ENCODE measurements at regions not wholly inside any gene's neighbourhood (a gene's known extent, or its start where the extent isn't known, plus 50 kb on each side); places are given as distances from the start of the nearest gene placed in this dataset.

- no peak overlapping the region for H3K9ac ChIP-seq (ENCODE audit: insufficient read depth, low read depth, low read length)
- peaks cover 1 to 37% of the 10 kb centered on the region in 2 experiments; a peak in 3 of 5 replicates for H3K27me3 ChIP-seq (ENCODE audit: control insufficient read depth in 1 of 2, insufficient read depth in 2 of 2, low read length in 2 of 2)
- intact Hi-C loops (cut with micrococcal nuclease; ENCODE audit: unreplicated experiment) (no loop called here), in situ Hi-C loops (cut with HindIII; ENCODE audit: extremely low pct_ligation_motif_present, low pct_unique_long_range_greater_than_20kb) (no loop called here)
- CTCF ChIA-PET (ENCODE audit: low intra/inter-chr PET ratio, low total read pairs) = no interaction called here
- FAIRE-seq = no peak
- H2AFZ ChIP-seq (ENCODE audit: low read length) = no peak overlapping the region
- H3K4me2 ChIP-seq (ENCODE audit: low read depth, low read length) = no peak overlapping the region
- POLR2A ChIA-PET = no interaction called here
- no peaks in the 10 kb centered on the region for H3K36me3 ChIP-seq (replicated peaks in 1 of 2; ENCODE audit: control insufficient read depth in 1 of 2, insufficient read depth in 2 of 2, low read length in 2 of 2)
- H3K4me3 ChIP-seq (replicated peaks in 1 of 3; ENCODE audit: insufficient read depth in 1 of 3, low read depth in 2 of 3, low read length in 3 of 3) = no peak overlapping the region
- WGBS (ENCODE audit: low lambda C conversion rate) = 19% methylated on average over 10 of the region's 10 CpGs
- H4K20me1 ChIP-seq (ENCODE audit: insufficient read depth, low read length) = no peaks in the 10 kb centered on the region
- DNase-seq (ENCODE audit: low spot score) = no peak
- no peak overlapping the region for H3K27ac ChIP-seq (ENCODE audit: extremely low read length, insufficient read depth, low read length)
- no peaks in the 10 kb centered on the region for H3K4me1 ChIP-seq (ENCODE audit: insufficient read depth, low read length)
- H3K9me3 ChIP-seq (ENCODE audit: low read length) = no peaks in the 10 kb centered on the region
- ATAC-seq = no peak
- H3K79me2 ChIP-seq (ENCODE audit: insufficient read depth, low read length) = no peaks in the 10 kb centered on the region
- BruUV-seq (replicated peaks) = no TSS peak
- TF ChIP-seq, protein P1, sequence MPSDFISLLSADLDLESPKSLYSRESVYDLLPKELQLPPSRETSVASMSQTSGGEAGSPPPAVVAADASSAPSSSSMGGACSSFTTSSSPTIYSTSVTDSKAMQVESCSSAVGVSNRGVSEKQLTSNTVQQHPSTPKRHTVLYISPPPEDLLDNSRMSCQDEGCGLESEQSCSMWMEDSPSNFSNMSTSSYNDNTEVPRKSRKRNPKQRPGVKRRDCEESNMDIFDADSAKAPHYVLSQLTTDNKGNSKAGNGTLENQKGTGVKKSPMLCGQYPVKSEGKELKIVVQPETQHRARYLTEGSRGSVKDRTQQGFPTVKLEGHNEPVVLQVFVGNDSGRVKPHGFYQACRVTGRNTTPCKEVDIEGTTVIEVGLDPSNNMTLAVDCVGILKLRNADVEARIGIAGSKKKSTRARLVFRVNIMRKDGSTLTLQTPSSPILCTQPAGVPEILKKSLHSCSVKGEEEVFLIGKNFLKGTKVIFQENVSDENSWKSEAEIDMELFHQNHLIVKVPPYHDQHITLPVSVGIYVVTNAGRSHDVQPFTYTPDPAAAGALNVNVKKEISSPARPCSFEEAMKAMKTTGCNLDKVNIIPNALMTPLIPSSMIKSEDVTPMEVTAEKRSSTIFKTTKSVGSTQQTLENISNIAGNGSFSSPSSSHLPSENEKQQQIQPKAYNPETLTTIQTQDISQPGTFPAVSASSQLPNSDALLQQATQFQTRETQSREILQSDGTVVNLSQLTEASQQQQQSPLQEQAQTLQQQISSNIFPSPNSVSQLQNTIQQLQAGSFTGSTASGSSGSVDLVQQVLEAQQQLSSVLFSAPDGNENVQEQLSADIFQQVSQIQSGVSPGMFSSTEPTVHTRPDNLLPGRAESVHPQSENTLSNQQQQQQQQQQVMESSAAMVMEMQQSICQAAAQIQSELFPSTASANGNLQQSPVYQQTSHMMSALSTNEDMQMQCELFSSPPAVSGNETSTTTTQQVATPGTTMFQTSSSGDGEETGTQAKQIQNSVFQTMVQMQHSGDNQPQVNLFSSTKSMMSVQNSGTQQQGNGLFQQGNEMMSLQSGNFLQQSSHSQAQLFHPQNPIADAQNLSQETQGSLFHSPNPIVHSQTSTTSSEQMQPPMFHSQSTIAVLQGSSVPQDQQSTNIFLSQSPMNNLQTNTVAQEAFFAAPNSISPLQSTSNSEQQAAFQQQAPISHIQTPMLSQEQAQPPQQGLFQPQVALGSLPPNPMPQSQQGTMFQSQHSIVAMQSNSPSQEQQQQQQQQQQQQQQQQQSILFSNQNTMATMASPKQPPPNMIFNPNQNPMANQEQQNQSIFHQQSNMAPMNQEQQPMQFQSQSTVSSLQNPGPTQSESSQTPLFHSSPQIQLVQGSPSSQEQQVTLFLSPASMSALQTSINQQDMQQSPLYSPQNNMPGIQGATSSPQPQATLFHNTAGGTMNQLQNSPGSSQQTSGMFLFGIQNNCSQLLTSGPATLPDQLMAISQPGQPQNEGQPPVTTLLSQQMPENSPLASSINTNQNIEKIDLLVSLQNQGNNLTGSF (CRISPR knock-in tag; IDR thresholded peaks at IDR 0.05) = no peak
- TF ChIP-seq, protein P2, sequence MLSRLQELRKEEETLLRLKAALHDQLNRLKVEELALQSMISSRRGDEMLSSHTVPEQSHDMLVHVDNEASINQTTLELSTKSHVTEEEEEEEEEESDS (CRISPR knock-in tag; IDR thresholded peaks at IDR 0.05; ENCODE audit: borderline replicate concordance) = no peak
- TF ChIP-seq JUNB (CRISPR knock-in tag; IDR thresholded peaks at IDR 0.05; ENCODE audit: borderline replicate concordance) = no peak
- TF ChIP-seq, protein P3, sequence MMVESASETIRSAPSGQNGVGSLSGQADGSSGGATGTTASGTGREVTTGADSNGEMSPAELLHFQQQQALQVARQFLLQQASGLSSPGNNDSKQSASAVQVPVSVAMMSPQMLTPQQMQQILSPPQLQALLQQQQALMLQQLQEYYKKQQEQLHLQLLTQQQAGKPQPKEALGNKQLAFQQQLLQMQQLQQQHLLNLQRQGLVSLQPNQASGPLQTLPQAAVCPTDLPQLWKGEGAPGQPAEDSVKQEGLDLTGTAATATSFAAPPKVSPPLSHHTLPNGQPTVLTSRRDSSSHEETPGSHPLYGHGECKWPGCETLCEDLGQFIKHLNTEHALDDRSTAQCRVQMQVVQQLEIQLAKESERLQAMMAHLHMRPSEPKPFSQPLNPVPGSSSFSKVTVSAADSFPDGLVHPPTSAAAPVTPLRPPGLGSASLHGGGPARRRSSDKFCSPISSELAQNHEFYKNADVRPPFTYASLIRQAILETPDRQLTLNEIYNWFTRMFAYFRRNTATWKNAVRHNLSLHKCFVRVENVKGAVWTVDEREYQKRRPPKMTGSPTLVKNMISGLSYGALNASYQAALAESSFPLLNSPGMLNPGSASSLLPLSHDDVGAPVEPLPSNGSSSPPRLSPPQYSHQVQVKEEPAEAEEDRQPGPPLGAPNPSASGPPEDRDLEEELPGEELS (CRISPR knock-in tag; IDR thresholded peaks at IDR 0.05) = no peak
- TF ChIP-seq HNF4A (CRISPR knock-in tag; IDR thresholded peaks at IDR 0.05) = no peak
- no peak for TF ChIP-seq HDAC1 (CRISPR knock-in tag; IDR thresholded peaks at IDR 0.05)
- TF ChIP-seq ZMAT3 (CRISPR knock-in tag; conservative IDR thresholded peaks at IDR 0.05) = no peak
- no peak for TF ChIP-seq ZNF576 (CRISPR knock-in tag; IDR thresholded peaks at IDR 0.05)
- no peak for TF ChIP-seq ZNF781 (CRISPR knock-in tag; IDR thresholded peaks at IDR 0.05; ENCODE audit: borderline replicate concordance, not compliant biosample characterization)
- TF ChIP-seq ZNF766 (CRISPR knock-in tag; IDR thresholded peaks at IDR 0.05; ENCODE audit: borderline replicate concordance) = no peak
- TF ChIP-seq ZNF253 (CRISPR knock-in tag; IDR thresholded peaks at IDR 0.05; ENCODE audit: borderline replicate concordance) = no peak
- TF ChIP-seq ZNF280B (CRISPR knock-in tag; IDR thresholded peaks at IDR 0.05; ENCODE audit: borderline replicate concordance) = no peak
- TF ChIP-seq ATF3 (CRISPR knock-in tag; IDR thresholded peaks at IDR 0.05) = no peak
- TF ChIP-seq, protein P4, sequence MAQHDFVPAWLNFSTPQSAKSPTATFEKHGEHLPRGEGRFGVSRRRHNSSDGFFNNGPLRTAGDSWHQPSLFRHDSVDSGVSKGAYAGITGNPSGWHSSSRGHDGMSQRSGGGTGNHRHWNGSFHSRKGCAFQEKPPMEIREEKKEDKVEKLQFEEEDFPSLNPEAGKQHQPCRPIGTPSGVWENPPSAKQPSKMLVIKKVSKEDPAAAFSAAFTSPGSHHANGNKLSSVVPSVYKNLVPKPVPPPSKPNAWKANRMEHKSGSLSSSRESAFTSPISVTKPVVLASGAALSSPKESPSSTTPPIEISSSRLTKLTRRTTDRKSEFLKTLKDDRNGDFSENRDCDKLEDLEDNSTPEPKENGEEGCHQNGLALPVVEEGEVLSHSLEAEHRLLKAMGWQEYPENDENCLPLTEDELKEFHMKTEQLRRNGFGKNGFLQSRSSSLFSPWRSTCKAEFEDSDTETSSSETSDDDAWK (CRISPR knock-in tag; IDR thresholded peaks at IDR 0.05) = no peak
Measured at GRCh38 chr6:165808021-165808420, 145.0 kb upstream of the PDE10A start.
